ENCODE measurements at regions not wholly inside any gene's neighbourhood (a gene's known extent, or its start where the extent isn't known, plus 50 kb on each side); places are given as distances from the start of the nearest gene placed in this dataset.
"Not testable (repeated sequence)": the region's sequence is repeated elsewhere in the genome, so short reads cannot be mapped to it uniquely, and the experiment has no call there.

GRCh38 chr10:118805146-118805545 lies 50.4 kb upstream of the CACUL1 start:
- DNase-seq (ENCODE audit: low read depth), result no peak

- DNase-seq (ENCODE audit: low read depth), result no peak
These were observed 52.9 kb upstream of the CACUL1 start for GRCh38 chr10:118807512-118808305.

DNA sequence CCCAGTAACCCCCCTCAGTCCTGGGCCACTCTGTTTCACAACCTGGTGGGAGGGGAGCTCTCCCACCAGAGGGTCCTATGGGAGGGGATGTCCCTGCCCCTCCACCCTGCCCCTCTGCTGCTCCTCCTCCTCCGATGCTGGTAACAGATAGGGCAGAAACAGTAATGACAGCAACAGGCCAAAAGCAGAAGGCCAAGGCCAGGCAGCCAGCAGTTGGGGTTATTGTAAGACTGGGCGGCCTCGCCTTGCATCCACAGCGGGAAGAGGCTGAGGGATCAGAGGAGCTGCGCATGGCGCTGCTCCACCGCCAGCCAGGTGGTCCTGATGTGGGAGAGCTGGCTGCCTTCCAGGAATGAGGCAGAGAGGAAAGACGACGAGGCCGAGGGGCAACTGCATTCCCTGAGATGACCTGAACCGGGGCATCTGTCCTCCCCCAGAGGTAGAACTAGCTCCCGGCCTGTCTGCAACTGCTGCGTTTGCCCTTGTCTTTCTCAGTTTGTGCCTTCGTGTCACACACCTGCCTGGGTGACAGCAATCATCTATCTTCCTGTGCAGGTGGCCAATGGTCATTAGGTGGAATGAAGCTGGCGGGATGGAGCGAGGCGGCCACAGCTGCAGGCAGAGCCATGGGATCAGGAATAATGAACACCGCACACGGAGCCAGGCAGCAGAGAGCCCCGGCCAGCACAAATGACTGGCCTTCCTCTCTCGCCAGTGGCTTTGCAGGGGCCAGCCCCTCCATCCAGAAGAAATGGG lies 54.0 kb upstream of the CACUL1 start:
- no peak for DNase-seq (ENCODE audit: low read depth)

DNA sequence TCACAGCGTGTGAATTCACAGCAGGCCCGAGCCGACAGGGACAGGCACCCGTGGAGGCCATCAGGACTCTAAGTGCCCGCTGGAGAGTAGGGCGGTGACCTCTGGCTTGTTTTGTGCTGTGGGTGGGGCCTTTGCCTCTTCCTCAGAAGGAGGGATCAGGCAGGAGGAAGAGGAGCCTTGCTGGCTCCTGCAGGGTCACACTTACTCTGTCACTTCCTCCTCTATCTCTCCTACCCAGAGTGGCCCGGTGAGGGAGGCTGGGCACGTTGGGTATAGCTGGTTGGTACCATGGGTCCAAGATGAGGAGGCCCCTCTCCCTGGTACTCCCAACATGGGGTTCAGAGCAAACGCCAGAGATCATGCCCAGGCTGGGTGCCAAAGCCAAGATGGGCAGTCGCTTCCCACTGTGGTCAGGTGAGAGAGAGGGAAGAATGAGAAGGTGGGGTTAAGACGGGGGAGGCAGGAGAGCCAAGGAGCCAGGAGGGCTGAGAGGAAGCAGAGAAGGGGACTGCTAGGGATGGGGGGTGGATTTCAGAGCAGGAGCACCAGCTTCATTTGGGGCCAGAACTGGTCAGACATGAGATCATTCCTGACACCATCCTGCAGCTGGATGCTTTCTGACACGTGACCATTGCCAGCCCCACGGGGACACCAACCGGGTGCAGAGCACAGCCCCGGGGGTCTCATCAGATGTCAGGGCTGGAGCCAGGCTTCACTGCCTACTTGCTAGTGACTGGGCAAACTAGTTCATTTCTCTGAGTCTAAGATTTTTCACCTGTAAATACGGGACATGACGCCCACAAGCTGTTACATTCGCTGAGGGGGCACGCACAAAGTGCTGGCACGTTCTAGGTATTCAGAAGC lies 54.8 kb upstream of the CACUL1 start:
- DNase-seq (ENCODE audit: low read depth), result no peak

- DNase-seq (ENCODE audit: low read depth), result no peak
These were observed 56.2 kb upstream of the CACUL1 start for GRCh38 chr10:118810796-118811505.

DNA sequence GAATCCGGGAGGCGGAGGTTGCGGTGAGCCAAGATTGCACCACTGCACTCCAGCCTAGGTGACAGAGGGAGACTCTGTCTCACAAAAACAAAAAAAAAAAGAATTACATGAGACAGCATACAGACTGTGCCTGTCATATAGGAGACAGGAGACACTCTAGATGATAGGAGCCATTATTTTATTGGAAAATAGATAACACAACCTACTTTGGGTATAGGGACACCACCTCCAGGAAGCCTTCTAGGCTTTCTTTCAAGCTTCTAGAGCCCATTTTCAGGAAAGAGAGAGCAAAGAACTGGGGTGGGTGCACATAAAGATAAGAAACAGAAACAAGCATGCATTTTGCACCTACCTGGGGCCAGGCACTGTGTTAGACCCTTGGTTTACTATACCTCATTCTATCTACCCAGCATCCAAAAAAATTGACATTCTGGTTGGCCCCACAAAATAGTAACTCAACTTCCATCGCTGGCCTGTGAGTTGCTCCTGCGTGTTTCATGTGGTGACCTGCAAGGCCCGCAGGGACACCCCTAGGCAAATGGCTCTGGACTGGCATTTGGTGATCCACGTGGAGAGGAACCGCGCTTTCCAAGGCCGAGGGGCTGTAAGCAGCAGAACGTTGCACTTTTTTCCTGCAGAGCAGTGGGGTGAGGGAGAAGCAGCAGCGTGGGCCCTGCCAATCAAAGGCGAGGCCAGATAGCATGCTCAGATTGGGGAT lies 57.1 kb upstream of the CACUL1 start:
- no peak for DNase-seq (ENCODE audit: low read depth)

DNA sequence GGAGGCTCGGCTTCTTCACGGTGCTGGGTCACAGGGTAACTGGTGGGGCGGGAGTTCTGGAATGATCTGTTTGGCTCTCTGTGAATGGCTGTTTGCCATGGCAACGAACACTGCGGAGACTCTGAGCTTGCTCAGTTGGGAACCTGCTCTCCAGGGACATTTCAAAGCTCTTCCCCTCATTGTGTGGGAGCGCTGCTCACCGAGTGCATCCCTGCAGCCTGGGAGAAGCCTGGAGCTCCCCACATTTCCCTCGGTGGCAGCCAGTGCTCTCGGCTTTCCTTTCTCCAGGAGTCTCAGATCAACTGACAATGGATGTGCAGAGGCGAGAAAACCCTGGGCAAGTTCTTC lies 57.6 kb upstream of the CACUL1 start:
- DNase-seq (ENCODE audit: low read depth), result no peak

- DNase-seq (ENCODE audit: low read depth), result not testable (repeated sequence)
These were observed 58.2 kb upstream of the CACUL1 start for GRCh38 chr10:118813001-118813400.

GRCh38 chr10:118816471-118817168 lies 61.9 kb upstream of the CACUL1 start:
- no peak for DNase-seq (ENCODE audit: low read depth)

DNA sequence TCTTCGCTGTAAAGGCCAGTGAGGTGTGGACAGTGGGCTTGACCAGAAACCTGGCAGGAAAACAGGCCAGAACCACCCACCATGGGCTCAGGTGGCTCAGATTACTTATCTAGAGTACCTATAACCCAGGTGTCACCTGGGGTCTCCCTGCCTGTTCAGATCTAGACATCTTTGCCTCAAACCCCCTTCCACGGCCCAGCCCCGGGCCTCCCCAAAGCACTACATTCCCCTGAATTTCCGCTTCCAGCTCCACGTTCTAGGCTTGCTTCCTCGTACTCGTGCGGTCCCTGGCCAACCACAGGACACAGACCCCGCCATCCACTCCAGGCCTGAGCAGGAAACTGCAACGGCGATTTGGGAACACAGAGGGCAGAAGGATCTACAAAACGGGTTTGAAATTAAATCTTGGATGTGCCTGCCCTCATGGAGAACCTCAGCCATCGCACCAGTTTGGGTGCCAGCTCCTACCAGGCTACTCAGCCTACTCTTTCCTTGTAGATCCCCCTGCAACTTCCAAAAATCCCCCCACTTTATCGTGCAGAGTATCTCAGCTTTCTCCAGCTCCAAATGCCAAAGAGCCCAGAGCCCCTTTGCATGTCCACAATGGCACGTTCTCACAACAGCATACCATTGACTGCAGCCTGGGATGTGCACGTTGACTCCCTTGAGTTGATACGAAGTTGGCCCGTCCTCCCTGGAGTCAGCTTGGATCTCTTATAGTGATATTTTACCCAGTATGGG lies 62.7 kb upstream of the CACUL1 start:
- no peak for DNase-seq (ENCODE audit: low read depth)

- DNase-seq (ENCODE audit: low read depth), result no peak
These were observed 64.0 kb upstream of the CACUL1 start for GRCh38 chr10:118818621-118819221.

- DNase-seq (ENCODE audit: low read depth), result no peak
These were observed 65.8 kb upstream of the CACUL1 start for GRCh38 chr10:118820326-118821116.

GRCh38 chr10:118823256-118823907 lies 68.6 kb upstream of the CACUL1 start:
- DNase-seq (ENCODE audit: low read depth), result no peak

- DNase-seq (ENCODE audit: low read depth), result no peak
These were observed 72.3 kb upstream of the CACUL1 start for GRCh38 chr10:118827053-118827452.

- no peak for DNase-seq (ENCODE audit: low read depth)
These were observed 72.8 kb upstream of the CACUL1 start for GRCh38 chr10:118827466-118828155.

- DNase-seq (ENCODE audit: low read depth), result no peak
These were observed 77.5 kb upstream of the CACUL1 start for GRCh38 chr10:118832241-118832651.

DNA sequence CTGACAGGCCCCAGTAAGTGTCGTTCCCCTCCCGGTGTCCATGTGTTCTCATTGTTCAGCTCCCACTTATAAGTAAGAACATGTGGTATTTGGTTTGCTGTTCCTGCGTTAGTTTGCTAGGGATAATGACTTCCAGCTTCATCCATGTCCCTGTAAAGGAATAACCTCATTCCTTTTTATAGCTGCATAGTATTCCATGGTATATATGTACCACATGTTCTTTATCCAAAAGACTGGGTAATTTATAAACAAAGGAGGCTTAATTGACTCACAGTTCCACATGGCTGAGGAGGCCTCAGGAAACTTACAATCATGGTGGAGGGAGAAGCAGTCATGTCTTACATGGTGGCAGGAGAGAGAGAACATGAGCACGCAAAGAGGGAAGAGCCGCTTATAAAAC lies 79.6 kb upstream of the CACUL1 start:
- not testable (repeated sequence) for DNase-seq (ENCODE audit: low read depth)

Data from stimulated activated CD8-positive, alpha-beta memory T cell treated with anti-CD3 and anti-CD28 coated beads, Interleukin-12 subunit alpha, Interleukin-12 subunit beta, amount 100 ng/mL, for 4 hours (primary cell).